Ishikawa (cell line): ENCODE measurements at regions not wholly inside any gene's neighbourhood (a gene's known extent, or its start where the extent isn't known, plus 50 kb on each side); places are given as distances from the start of the nearest gene placed in this dataset.

Experiments
- CEBPB ChIP-seq: IDR thresholded peaks from 2 replicates; pipeline ENCODE4 v1.6.1; 2012
- CREB1 ChIP-seq: IDR thresholded peaks from 2 replicates; pipeline ENCODE4 v1.6.1; 2012; ENCODE audit warnings: low read depth
- EGR1 ChIP-seq: IDR thresholded peaks from 2 replicates; pipeline ENCODE4 v1.6.1; 2012
- EP300 ChIP-seq: IDR thresholded peaks from 2 replicates; pipeline ENCODE4 v1.6.1; 2012; ENCODE audit warnings: borderline replicate concordance
- FOXM1 ChIP-seq: IDR thresholded peaks from 2 replicates; pipeline ENCODE4 v1.6.1; 2012; ENCODE audit warnings: low read depth, borderline replicate concordance
- NFIC ChIP-seq: IDR thresholded peaks from 2 replicates; pipeline ENCODE4 v1.6.1; 2012
- RAD21 ChIP-seq: IDR thresholded peaks from 2 replicates; pipeline ENCODE4 v1.6.1; 2012; ENCODE audit warnings: low read depth
- TAF1 ChIP-seq: IDR thresholded peaks from 2 replicates; pipeline ENCODE4 v1.6.1; 2012; ENCODE audit warnings: low read depth, mild to moderate bottlenecking
- TCF12 ChIP-seq: IDR thresholded peaks from 2 replicates; pipeline ENCODE4 v1.6.1; 2012; ENCODE audit warnings: low read depth
- TEAD4 ChIP-seq: IDR thresholded peaks from 2 replicates; pipeline ENCODE4 v1.6.1; 2012
- USF1 ChIP-seq: IDR thresholded peaks from 2 replicates; pipeline ENCODE4 v1.6.1; 2012
- YY1 ChIP-seq: IDR thresholded peaks from 2 replicates; pipeline ENCODE4 v1.6.1; 2012; ENCODE audit warnings: low read depth
- ZBTB7A ChIP-seq: IDR thresholded peaks from 2 replicates; pipeline ENCODE4 v1.6.1; 2012; ENCODE audit warnings: low read depth
- TF ChIP-seq, protein P1 (sequence below): IDR thresholded peaks from 2 replicates; pipeline ENCODE4 v1.6.1; 2012; ENCODE audit warnings: low read depth, mild to moderate bottlenecking
- TF ChIP-seq, protein P2 (sequence below): IDR thresholded peaks from 2 replicates; pipeline ENCODE4 v1.6.1; 2012

- TF ChIP-seq CEBPB (no peak), EP300 (no peak), ZBTB7A (no peak), CREB1 (no peak), USF1 (no peak), TCF12 (no peak), FOXM1 (no peak), YY1 (no peak), NFIC (no peak), EGR1 (no peak), TEAD4 (no peak)
- TF ChIP-seq, protein P1, sequence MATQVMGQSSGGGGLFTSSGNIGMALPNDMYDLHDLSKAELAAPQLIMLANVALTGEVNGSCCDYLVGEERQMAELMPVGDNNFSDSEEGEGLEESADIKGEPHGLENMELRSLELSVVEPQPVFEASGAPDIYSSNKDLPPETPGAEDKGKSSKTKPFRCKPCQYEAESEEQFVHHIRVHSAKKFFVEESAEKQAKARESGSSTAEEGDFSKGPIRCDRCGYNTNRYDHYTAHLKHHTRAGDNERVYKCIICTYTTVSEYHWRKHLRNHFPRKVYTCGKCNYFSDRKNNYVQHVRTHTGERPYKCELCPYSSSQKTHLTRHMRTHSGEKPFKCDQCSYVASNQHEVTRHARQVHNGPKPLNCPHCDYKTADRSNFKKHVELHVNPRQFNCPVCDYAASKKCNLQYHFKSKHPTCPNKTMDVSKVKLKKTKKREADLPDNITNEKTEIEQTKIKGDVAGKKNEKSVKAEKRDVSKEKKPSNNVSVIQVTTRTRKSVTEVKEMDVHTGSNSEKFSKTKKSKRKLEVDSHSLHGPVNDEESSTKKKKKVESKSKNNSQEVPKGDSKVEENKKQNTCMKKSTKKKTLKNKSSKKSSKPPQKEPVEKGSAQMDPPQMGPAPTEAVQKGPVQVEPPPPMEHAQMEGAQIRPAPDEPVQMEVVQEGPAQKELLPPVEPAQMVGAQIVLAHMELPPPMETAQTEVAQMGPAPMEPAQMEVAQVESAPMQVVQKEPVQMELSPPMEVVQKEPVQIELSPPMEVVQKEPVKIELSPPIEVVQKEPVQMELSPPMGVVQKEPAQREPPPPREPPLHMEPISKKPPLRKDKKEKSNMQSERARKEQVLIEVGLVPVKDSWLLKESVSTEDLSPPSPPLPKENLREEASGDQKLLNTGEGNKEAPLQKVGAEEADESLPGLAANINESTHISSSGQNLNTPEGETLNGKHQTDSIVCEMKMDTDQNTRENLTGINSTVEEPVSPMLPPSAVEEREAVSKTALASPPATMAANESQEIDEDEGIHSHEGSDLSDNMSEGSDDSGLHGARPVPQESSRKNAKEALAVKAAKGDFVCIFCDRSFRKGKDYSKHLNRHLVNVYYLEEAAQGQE = no peak
- TF ChIP-seq, protein P2, sequence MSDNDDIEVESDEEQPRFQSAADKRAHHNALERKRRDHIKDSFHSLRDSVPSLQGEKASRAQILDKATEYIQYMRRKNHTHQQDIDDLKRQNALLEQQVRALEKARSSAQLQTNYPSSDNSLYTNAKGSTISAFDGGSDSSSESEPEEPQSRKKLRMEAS = no peak
Observed at GRCh38 chr13:39960191-39960590, 304.7 kb downstream of the COG6 start.

GRCh38 chr13:39961036-39961435, 305.6 kb downstream of the COG6 start:
- TF ChIP-seq, protein P2 = no peak
- TF ChIP-seq TCF12 (no peak), TAF1 (no peak), EGR1 (no peak), CREB1 (no peak), CEBPB (no peak), RAD21 (no peak), NFIC (no peak), FOXM1 (no peak), ZBTB7A (no peak), USF1 (no peak), YY1 (no peak), EP300 (no peak), TEAD4 (no peak)
- TF ChIP-seq, protein P1 = no peak

- TF ChIP-seq TEAD4 (no peak), USF1 (no peak), ZBTB7A (no peak), TCF12 (no peak), EP300 (no peak)
- TF ChIP-seq, protein P2 = no peak
Observed at GRCh38 chr13:39963612-39964011, 308.1 kb downstream of the COG6 start.

- no peak for TF ChIP-seq RAD21
- TF ChIP-seq CEBPB = no peak
- TF ChIP-seq FOXM1 = no peak
- no peak for TF ChIP-seq CREB1
- TF ChIP-seq TAF1 = no peak
- no peak for TF ChIP-seq USF1
- no peak for TF ChIP-seq TEAD4
- TF ChIP-seq TCF12 = no peak
- TF ChIP-seq EGR1 = no peak
- TF ChIP-seq ZBTB7A = no peak
- no peak for TF ChIP-seq YY1
- TF ChIP-seq EP300 = no peak
- TF ChIP-seq NFIC = no peak
- TF ChIP-seq, protein P2 = no peak
- TF ChIP-seq, protein P1 = no peak
Observed at GRCh38 chr13:39965309-39965708, 309.8 kb downstream of the COG6 start.
